ENCODE measurements at regions not wholly inside any gene's neighbourhood (a gene's known extent, or its start where the extent isn't known, plus 50 kb on each side); places are given as distances from the start of the nearest gene placed in this dataset.

DNA sequence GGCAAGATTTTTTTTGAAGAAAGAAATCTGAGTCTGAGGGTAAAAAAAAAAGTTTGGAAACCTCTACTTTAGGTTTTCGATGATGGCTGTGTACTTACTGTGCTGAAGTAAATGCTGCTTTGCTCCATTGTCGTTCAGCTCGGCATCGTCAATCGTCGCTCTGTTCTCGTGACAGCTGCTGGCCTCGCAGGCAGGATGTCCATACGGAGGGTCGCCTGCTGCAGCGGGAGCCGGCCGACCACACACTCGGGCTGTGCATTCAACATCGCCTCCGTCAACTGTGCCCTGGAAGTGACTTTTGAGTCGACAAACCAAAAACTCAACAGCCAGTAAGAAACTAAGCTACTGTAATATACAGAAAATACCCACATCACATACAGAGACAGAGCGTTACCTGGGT, 53.1 kb upstream of the SMOC2 start:
- no peaks in the 10 kb centered on the region for H3K9me3 ChIP-seq
- no peaks in the 10 kb centered on the region for H3K36me3 ChIP-seq
- peaks cover 0 to 25% (median 0%) of the 10 kb centered on the region in 4 donors for H3K27me3 ChIP-seq
- peaks cover 0 to 6% (median 0%) of the 10 kb centered on the region in 3 donors for H3K4me1 ChIP-seq
- TF ChIP-seq CTCF (IDR thresholded peaks at IDR 0.05) (no peak), POLR2A (IDR thresholded peaks at IDR 0.05) (no peak)
- 89 to 90% methylated on average over 16 to 18 of the region's 18 CpGs for WGBS, 2 donors
- no peak for DNase-seq
- no peak overlapping the region for H3K27ac ChIP-seq
- no peak overlapping the region for H3K4me3 ChIP-seq
- intact Hi-C loops (cut with DNase I), result no loop called here

GRCh38 chr6:168388641-168389633, 52.0 kb upstream of the SMOC2 start:
- no peaks in the 10 kb centered on the region for H3K36me3 ChIP-seq
- DNase-seq, result no peak
- no peaks in the 10 kb centered on the region for H3K9me3 ChIP-seq
- intact Hi-C loops (cut with DNase I), result no loop called here
- 67 to 91% methylated on average over 15 to 23 of the region's 32 CpGs for WGBS, 2 donors
- H3K27ac ChIP-seq, result no peak overlapping the region
- peaks cover 0 to 29% (median 0%) of the 10 kb centered on the region in 4 donors for H3K27me3 ChIP-seq
- H3K4me1 ChIP-seq, result peaks cover 0 to 6% (median 0%) of the 10 kb centered on the region in 3 donors
- no peak overlapping the region for H3K4me3 ChIP-seq
- TF ChIP-seq CTCF (IDR thresholded peaks at IDR 0.05), result no peak
- TF ChIP-seq POLR2A (IDR thresholded peaks at IDR 0.05), result no peak

DNA sequence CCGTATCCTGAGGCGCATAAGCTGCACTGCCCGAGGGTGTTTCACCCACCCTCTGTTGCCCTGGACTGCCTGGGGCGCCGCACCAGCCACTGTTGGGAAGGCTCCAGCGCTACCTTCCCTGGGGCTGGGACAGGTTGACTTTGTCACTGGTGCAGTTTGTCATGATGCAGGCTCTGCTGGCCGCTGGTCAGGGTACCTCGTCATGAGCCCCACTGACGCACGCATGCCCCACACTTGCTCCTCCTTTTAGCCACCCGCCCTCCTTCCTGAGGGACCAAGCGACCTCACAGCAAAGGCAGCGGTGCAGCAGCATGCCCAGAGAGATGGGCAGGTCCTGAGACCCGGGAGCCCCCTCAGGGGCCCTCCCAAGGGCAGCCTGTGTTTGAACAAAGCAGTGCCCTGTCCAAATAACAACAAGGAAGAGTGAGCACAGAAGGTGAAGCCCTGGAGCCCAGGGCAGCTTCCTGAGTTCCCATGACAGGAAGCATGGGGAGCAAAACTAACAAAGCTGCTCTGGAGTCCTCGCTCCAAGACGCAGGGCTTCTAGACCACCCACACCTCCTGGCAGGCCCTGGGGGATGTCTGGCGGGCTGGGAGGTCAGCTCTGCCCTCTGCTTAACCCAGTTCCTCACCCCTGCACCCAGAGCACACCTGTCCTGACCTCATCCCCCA, 50.1 kb upstream of the SMOC2 start:
- Histone ChIP-seq H3K4me1 (no peaks in the 10 kb centered on the region), H3K4me3 (no peak overlapping the region), H3K9me3 (no peaks in the 10 kb centered on the region), H3K27me3 (peaks cover 0 to 29% (median 0%) of the 10 kb centered on the region in 4 donors), H3K27ac (no peak overlapping the region), H3K36me3 (no peaks in the 10 kb centered on the region)
- TF ChIP-seq CTCF (IDR thresholded peaks at IDR 0.05) (no peak), POLR2A (IDR thresholded peaks at IDR 0.05) (no peak)
- DNase-seq, result no peak
- 46 to 66% methylated on average over 3 to 9 of the region's 17 CpGs for WGBS, 2 donors
- intact Hi-C loops (cut with DNase I), result no loop called here

All from esophagus squamous epithelium (tissue), 5 donors.